IMR-90 (cell line): ENCODE measurements at regions not wholly inside any gene's neighbourhood (a gene's known extent, or its start where the extent isn't known, plus 50 kb on each side); places are given as distances from the start of the nearest gene placed in this dataset.

ENCODE experiments used
- ATAC-seq: fragments of 200-7000 bp; cut with Tn5 transposase; 2 replicates; pipeline ENCODE4 v1.9.1; 2020; ENCODE audit warnings: low read depth, mild to moderate bottlenecking, moderate library complexity
- BruUV-seq: library from RNA; stranded (reverse); fragments of 400-500 nt; replicated peaks from 2 replicates; lab custom pipeline; 2021; lab: Mats Ljungman, UMichigan
- CTCF ChIA-PET: fragments of 300-600 bp; formaldehyde crosslinking; extraction: SDS; loops from one replicate; lab custom pipeline; 2021; ENCODE audit warnings: antibody characterized with exemption; lab: Yijun Ruan, JAX
- POLR2A ChIA-PET: fragments of 300-600 bp; sonication (Branson Sonifier 250); formaldehyde crosslinking; loops from one replicate; lab custom pipeline; 2022; ENCODE audit warnings: antibody characterized with exemption; ENCODE audit not compliant: unreplicated experiment; lab: Charles Lee
- DNase-seq: peaks from one replicate; pipeline ENCODE4 v3.0.0; 2013
- H2AFZ ChIP-seq: replicated peaks from 2 replicates; pipeline ENCODE3; 2013; ENCODE audit warnings: low read length, mild to moderate bottlenecking; ENCODE audit not compliant: poor library complexity
- H2AK5ac ChIP-seq: 2 replicates; pipeline ENCODE4 v1.6.1; 2013; ENCODE audit warnings: low read depth, low read length, inconsistent platforms
- H2AK9ac ChIP-seq: replicated peaks from 2 replicates; pipeline ENCODE3; 2013; ENCODE audit warnings: mild to moderate bottlenecking, low read depth, low read length, moderate library complexity; ENCODE audit not compliant: poor library complexity
- H2BK120ac ChIP-seq: 2 replicates; pipeline ENCODE4 v1.6.1; 2013; ENCODE audit warnings: low read depth, low read length, inconsistent platforms
- H2BK15ac ChIP-seq: 3 replicates; pipeline ENCODE4 v1.6.1; 2013; ENCODE audit warnings: low read depth, low read length, inconsistent platforms
- H2BK20ac ChIP-seq: 2 replicates; pipeline ENCODE4 v1.6.1; 2013; ENCODE audit warnings: low read depth, mild to moderate bottlenecking, inconsistent platforms, low read length, moderate library complexity
- H2BK5ac ChIP-seq: 2 replicates; pipeline ENCODE4 v1.6.1; 2013; ENCODE audit warnings: mild to moderate bottlenecking, low read depth, low read length, inconsistent platforms; ENCODE audit not compliant: poor library complexity, severe bottlenecking
- H3K14ac ChIP-seq: replicated peaks from 2 replicates; pipeline ENCODE4 v1.6.1; 2013; ENCODE audit warnings: low read depth, low read length, inconsistent platforms
- H3K18ac ChIP-seq: 2 replicates; pipeline ENCODE4 v1.6.1; 2013; ENCODE audit warnings: low read depth, low read length, control low read depth
- H3K23ac ChIP-seq: 2 replicates; pipeline ENCODE4 v1.6.1; 2013; ENCODE audit warnings: low read depth, low read length, inconsistent platforms
- H3K27ac ChIP-seq: 2 replicates; pipeline ENCODE4 v1.5.1; 2013; ENCODE audit warnings: mild to moderate bottlenecking, control low read depth, low read length; ENCODE audit not compliant: insufficient read depth
- H3K27me3 ChIP-seq: 2 replicates; pipeline ENCODE4 v1.6.1; 2013; ENCODE audit warnings: low read length; ENCODE audit not compliant: control insufficient read depth, insufficient read depth
- H3K36me3 ChIP-seq: 2 replicates; pipeline ENCODE4 v1.6.1; 2013; ENCODE audit warnings: low read length, mixed read lengths; ENCODE audit not compliant: control insufficient read depth, insufficient read depth
- H3K4ac ChIP-seq: 2 replicates; pipeline ENCODE4 v1.6.1; 2013; ENCODE audit warnings: low read depth, low read length, inconsistent platforms
- H3K4me1 ChIP-seq: 2 replicates; pipeline ENCODE4 v1.6.1; 2013; ENCODE audit warnings: low read length, mixed read lengths; ENCODE audit not compliant: control insufficient read depth, insufficient read depth
- H3K4me2 ChIP-seq: 2 replicates; pipeline ENCODE4 v1.6.1; 2013; ENCODE audit warnings: low read depth, mild to moderate bottlenecking, control low read depth, low read length, moderate library complexity
- H3K4me3 ChIP-seq: 2 replicates; pipeline ENCODE4 v1.5.1; 2013; ENCODE audit warnings: low read depth, mild to moderate bottlenecking, control low read depth, low read length, moderate library complexity; ENCODE audit not compliant: insufficient read depth
- H3K56ac ChIP-seq: 2 replicates; pipeline ENCODE4 v1.6.1; 2013; ENCODE audit warnings: low read length, inconsistent platforms; ENCODE audit not compliant: insufficient read depth; ENCODE audit errors: extremely low read depth
- H3K79me1 ChIP-seq, 2 experiments: 2 replicates each; pipeline ENCODE4 v1.6.1; 2013; ENCODE audit warnings: low read length in 2 of 2, inconsistent platforms in 1 of 2, low read depth in 1 of 2
- H3K9ac ChIP-seq: 2 replicates; pipeline ENCODE4 v1.6.1; 2013; ENCODE audit warnings: low read depth, low read length, control low read depth
- H3K9me1 ChIP-seq: 2 replicates; pipeline ENCODE4 v1.6.1; 2013; ENCODE audit warnings: low read length, inconsistent platforms; ENCODE audit not compliant: insufficient read depth
- H3K9me3 ChIP-seq: 2 replicates; pipeline ENCODE4 v1.6.1; 2013; ENCODE audit warnings: low read length; ENCODE audit not compliant: control insufficient read depth, insufficient read depth
- H4K20me1 ChIP-seq: 2 replicates; pipeline ENCODE4 v1.6.1; 2013; ENCODE audit warnings: low read length, inconsistent platforms; ENCODE audit not compliant: insufficient read depth
- H4K5ac ChIP-seq: 2 replicates; pipeline ENCODE4 v1.6.1; 2013; ENCODE audit warnings: mild to moderate bottlenecking, low read depth, low read length, control low read depth
- H4K8ac ChIP-seq, 2 experiments: 2 replicates each; pipeline ENCODE4 v1.6.1; 2013; ENCODE audit warnings: low read depth in 2 of 2, low read length in 2 of 2, control low read depth in 1 of 2, inconsistent platforms in 1 of 2
- H4K91ac ChIP-seq: 2 replicates; pipeline ENCODE4 v1.6.1; 2013; ENCODE audit warnings: low read depth, low read length, inconsistent platforms; ENCODE audit not compliant: insufficient read depth
- BHLHE40 ChIP-seq: fragments of 150-350 bp; IDR thresholded peaks from 2 replicates; pipeline ENCODE4 v1.6.1; 2016; ENCODE audit warnings: mild to moderate bottlenecking, low read depth, low read length
- WGBS, 2 experiments: methylation state at CpG; one replicate each; pipeline versions ENCODE4 v1.1.5 to v1.1.7; 2013; ENCODE audit warnings: missing lambda C conversion rate in 2 of 2; ENCODE audit not compliant: insufficient read length in 1 of 2; ENCODE audit errors: extremely low coverage in 2 of 2; 5-methylcytosine and 5-hydroxymethylcytosine counted together
- dilution Hi-C: fragments of 300-500 bp; cut with HindIII; formaldehyde crosslinking; loops from one replicate; pipeline ENCODE4 v1.14.3; 2018; ENCODE audit warnings: low sequenced_read_pairs; ENCODE audit not compliant: unreplicated experiment
- in situ Hi-C: fragments of 300-500 bp; cut with MboI; formaldehyde crosslinking; loops from 3 replicates; pipeline ENCODE4 v1.14.3; 2019; ENCODE audit warnings: low sequenced_read_pairs, inconsistent platforms, mixed read lengths
- intact Hi-C: fragments of 100-400 bp; cut with micrococcal nuclease; formaldehyde crosslinking; loops from 2 replicates; pipeline ENCODE4 v1.10.0; 2022

DNA sequence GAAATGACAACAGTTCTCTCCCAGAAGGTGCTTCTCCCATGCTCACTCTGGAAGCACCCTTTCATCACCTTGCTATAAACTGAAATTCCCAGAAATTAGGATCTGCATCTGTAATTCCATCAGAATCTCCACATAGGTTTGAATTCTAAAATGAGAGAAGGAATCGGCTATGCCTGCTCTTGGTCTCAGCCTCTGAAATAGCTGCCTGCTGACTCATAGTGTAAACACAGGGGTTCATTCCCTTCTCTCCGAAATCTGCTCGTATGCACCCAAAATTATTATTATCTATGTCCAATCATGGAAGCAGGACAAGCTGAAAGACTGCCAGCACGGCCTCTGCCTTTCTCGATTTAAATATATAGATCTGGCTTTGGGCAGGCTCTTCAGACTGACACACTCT lies 74.6 kb upstream of the TAB2 start:
- no peak overlapping the region for H2BK20ac ChIP-seq
- no peak overlapping the region for H3K9ac ChIP-seq
- H3K23ac ChIP-seq, result no peak overlapping the region
- no TSS peak for BruUV-seq
- peaks cover 3% of the 10 kb centered on the region for H3K4me1 ChIP-seq
- dilution Hi-C loops (no loop called here), in situ Hi-C loops (no loop called here), intact Hi-C loops (no loop called here)
- POLR2A ChIA-PET, result no interaction called here
- H2BK15ac ChIP-seq, result no peak overlapping the region
- DNase-seq, result peak; percentile 53
- no peaks in the 10 kb centered on the region for H3K79me1 ChIP-seq
- H3K14ac ChIP-seq, result no peak overlapping the region
- no peak overlapping the region for H2AK9ac ChIP-seq
- H4K91ac ChIP-seq, result no peak overlapping the region
- no peak overlapping the region for H4K5ac ChIP-seq
- H4K8ac ChIP-seq, result no peak overlapping the region
- no peaks in the 10 kb centered on the region for H3K36me3 ChIP-seq
- peak overlapping the region; percentile 45 for H2BK120ac ChIP-seq
- no peak overlapping the region for H2AK5ac ChIP-seq
- H3K18ac ChIP-seq, result peak overlapping the region; percentile 9; the same call in 1 of the 2 replicates
- TF ChIP-seq BHLHE40, result no peak
- no peak overlapping the region for H3K27ac ChIP-seq
- H3K9me3 ChIP-seq, result peaks cover 15% of the 10 kb centered on the region
- H2BK5ac ChIP-seq, result no peak overlapping the region
- H3K56ac ChIP-seq, result no peak overlapping the region
- H4K20me1 ChIP-seq, result no peaks in the 10 kb centered on the region
- no peak overlapping the region for H3K4me3 ChIP-seq
- CTCF ChIA-PET, result no interaction called here
- peaks cover 4% of the 10 kb centered on the region for H3K27me3 ChIP-seq
- WGBS, 2 experiments, result no CpG with 5 or more reads among the region's 5 CpGs
- H3K4me2 ChIP-seq, result peak overlapping the region; percentile 43; the same call in 1 of the 2 replicates
- no peak overlapping the region for H3K4ac ChIP-seq
- peak; percentile 83 for ATAC-seq
- no peak overlapping the region for H2AFZ ChIP-seq
- H3K9me1 ChIP-seq, result 0 out of 2 replicates have a peak, but pooled peaks cover 2% of the 10 kb centered on the region
